HUES64 (cell line): ENCODE measurements at regions not wholly inside any gene's neighbourhood (a gene's known extent, or its start where the extent isn't known, plus 50 kb on each side); places are given as distances from the start of the nearest gene placed in this dataset.
A peak's percentile ranks its signal among the peaks of the same experiment; 100 is the strongest.
"Not testable (repeated sequence)": the region's sequence is repeated elsewhere in the genome, so short reads cannot be mapped to it uniquely, and the experiment has no call there.

Source experiments
- H3K27ac ChIP-seq: 2 replicates; pipeline ENCODE4 v1.7.0; 2013; ENCODE audit warnings: low read depth, low read length, inconsistent platforms
- H3K27me3 ChIP-seq: 2 replicates; pipeline ENCODE4 v1.6.1; 2013; ENCODE audit warnings: mild to moderate bottlenecking, low read length; ENCODE audit not compliant: insufficient read depth
- H3K36me3 ChIP-seq: 2 replicates; pipeline ENCODE4 v1.6.1; 2013; ENCODE audit warnings: mild to moderate bottlenecking, low read length; ENCODE audit not compliant: insufficient read depth
- H3K4me1 ChIP-seq: 2 replicates; pipeline ENCODE4 v1.6.1; 2013; ENCODE audit warnings: mild to moderate bottlenecking, low read length, moderate library complexity; ENCODE audit not compliant: insufficient read depth
- H3K4me3 ChIP-seq: 2 replicates; pipeline ENCODE4 v1.5.1; 2013; ENCODE audit warnings: mild to moderate bottlenecking, low read length, moderate library complexity
- H3K9ac ChIP-seq: 2 replicates; pipeline ENCODE4 v1.6.1; 2013; ENCODE audit warnings: mild to moderate bottlenecking, low read depth, low read length
- H3K9me3 ChIP-seq: 2 replicates; pipeline ENCODE4 v1.6.1; 2013; ENCODE audit warnings: low read depth, low read length; ENCODE audit not compliant: insufficient read depth
- WGBS: fragments of 150-250, 120-280 bp; methylation state at CpG from one replicate; pipeline ENCODE4 v1.1.7; 2013; ENCODE audit warnings: missing lambda C conversion rate; 5-methylcytosine and 5-hydroxymethylcytosine counted together

GRCh38 chr15:93359060-93359408 lies 270.0 kb upstream of the RGMA start:
- Histone ChIP-seq H3K27me3 (peaks cover 61% of the 10 kb centered on the region), H3K36me3 (no peaks in the 10 kb centered on the region), H3K9ac (no peak overlapping the region), H3K4me1 (peaks cover 38% of the 10 kb centered on the region), H3K4me3 (no peak overlapping the region), H3K27ac (no peak overlapping the region), H3K9me3 (no peaks in the 10 kb centered on the region)
- 100% methylated on average over 2 of the region's 6 CpGs for WGBS

- no peak overlapping the region for H3K27ac ChIP-seq
- H3K9me3 ChIP-seq = no peaks in the 10 kb centered on the region
- H3K27me3 ChIP-seq = peaks cover 57% of the 10 kb centered on the region
- peaks cover 38% of the 10 kb centered on the region for H3K4me1 ChIP-seq
- H3K4me3 ChIP-seq = no peak overlapping the region
- 75% methylated on average over 19 of the region's 19 CpGs for WGBS
- no peak overlapping the region for H3K9ac ChIP-seq
- no peaks in the 10 kb centered on the region for H3K36me3 ChIP-seq
These were observed 269.4 kb upstream of the RGMA start for GRCh38 chr15:93358166-93359059.

GRCh38 chr15:93348711-93349545 lies 259.9 kb upstream of the RGMA start:
- H3K36me3 ChIP-seq = no peaks in the 10 kb centered on the region
- peaks cover 10% of the 10 kb centered on the region; the same call in 1 of the 2 replicates for H3K4me1 ChIP-seq
- peak overlapping the region; percentile 14; the same call in 1 of the 2 replicates for H3K9ac ChIP-seq
- no peak overlapping the region for H3K4me3 ChIP-seq
- H3K27ac ChIP-seq = 0 out of 2 replicates have a peak overlapping the region, but pooled peaks have one; percentile 7
- H3K9me3 ChIP-seq = peaks cover 9% of the 10 kb centered on the region
- H3K27me3 ChIP-seq = no peaks in the 10 kb centered on the region
- 86% methylated on average over 7 of the region's 7 CpGs for WGBS

- Histone ChIP-seq H3K27ac (no peak overlapping the region), H3K9me3 (peaks cover 9% of the 10 kb centered on the region), H3K9ac (no peak overlapping the region), H3K4me1 (peaks cover 10% of the 10 kb centered on the region; the same call in 1 of the 2 replicates), H3K27me3 (no peaks in the 10 kb centered on the region), H3K4me3 (no peak overlapping the region), H3K36me3 (no peaks in the 10 kb centered on the region)
- 69% methylated on average over 1 of the region's 1 CpG for WGBS
These were observed 259.0 kb upstream of the RGMA start for GRCh38 chr15:93347986-93348385.

- Histone ChIP-seq H3K4me1 (peaks cover 10% of the 10 kb centered on the region; the same call in 1 of the 2 replicates), H3K27me3 (no peaks in the 10 kb centered on the region), H3K27ac (no peak overlapping the region), H3K9me3 (no peaks in the 10 kb centered on the region), H3K9ac (no peak overlapping the region), H3K36me3 (no peaks in the 10 kb centered on the region), H3K4me3 (no peak overlapping the region)
- 94% methylated on average over 5 of the region's 6 CpGs for WGBS
These were observed 257.0 kb upstream of the RGMA start for GRCh38 chr15:93345981-93346380.

- H3K9me3 ChIP-seq, H3K4me1 ChIP-seq, H3K4me3 ChIP-seq, H3K9ac ChIP-seq, H3K27ac ChIP-seq, H3K27me3 ChIP-seq, H3K36me3 ChIP-seq: not testable (repeated sequence)
- 76% methylated on average over 4 of the region's 5 CpGs for WGBS
These were observed 254.4 kb upstream of the RGMA start for GRCh38 chr15:93343402-93343801.

GRCh38 chr15:93341164-93341563 lies 252.2 kb upstream of the RGMA start:
- Histone ChIP-seq H3K27me3 (peaks cover 3% of the 10 kb centered on the region), H3K4me1 (no peaks in the 10 kb centered on the region), H3K9me3 (no peaks in the 10 kb centered on the region), H3K36me3 (no peaks in the 10 kb centered on the region), H3K9ac (no peak overlapping the region), H3K4me3 (no peak overlapping the region), H3K27ac (no peak overlapping the region)
- 97% methylated on average over 4 of the region's 4 CpGs for WGBS

- Histone ChIP-seq H3K4me3 (no peak overlapping the region), H3K36me3 (no peaks in the 10 kb centered on the region), H3K27ac (no peak overlapping the region), H3K9me3 (no peaks in the 10 kb centered on the region), H3K27me3 (peaks cover 10% of the 10 kb centered on the region), H3K4me1 (no peaks in the 10 kb centered on the region), H3K9ac (no peak overlapping the region)
- WGBS = 94% methylated on average over 2 of the region's 2 CpGs
These were observed 251.4 kb upstream of the RGMA start for GRCh38 chr15:93340406-93340805.

- 17% methylated on average over 6 of the region's 6 CpGs for WGBS
- no peaks in the 10 kb centered on the region for H3K36me3 ChIP-seq
- peaks cover 68% of the 10 kb centered on the region for H3K27me3 ChIP-seq
- peaks cover 31% of the 10 kb centered on the region for H3K4me1 ChIP-seq
- H3K9ac ChIP-seq = no peak overlapping the region
- H3K4me3 ChIP-seq = peak overlapping the region; percentile 5; the same call in 1 of the 2 replicates
- no peaks in the 10 kb centered on the region for H3K9me3 ChIP-seq
- no peak overlapping the region for H3K27ac ChIP-seq
These were observed 244.8 kb upstream of the RGMA start for GRCh38 chr15:93333796-93334195.

GRCh38 chr15:93333126-93333525 lies 244.1 kb upstream of the RGMA start:
- H3K4me3 ChIP-seq = peak overlapping the region; percentile 36
- 2% methylated on average over 5 of the region's 16 CpGs for WGBS
- not testable (repeated sequence) for H3K27ac ChIP-seq, H3K36me3 ChIP-seq, H3K9ac ChIP-seq, H3K9me3 ChIP-seq
- H3K27me3 ChIP-seq = peaks cover 72% of the 10 kb centered on the region
- peaks cover 34% of the 10 kb centered on the region for H3K4me1 ChIP-seq

- H3K4me3 ChIP-seq = peak overlapping the region; percentile 47
- H3K27ac ChIP-seq = peak overlapping the region; percentile 62; the same call in 1 of the 2 replicates
- WGBS = 0% methylated on average over 3 of the region's 4 CpGs
- H3K9ac ChIP-seq = no peak overlapping the region
- no peaks in the 10 kb centered on the region for H3K9me3 ChIP-seq
- no peaks in the 10 kb centered on the region for H3K36me3 ChIP-seq
- peaks cover 39% of the 10 kb centered on the region for H3K4me1 ChIP-seq
- peaks cover 76% of the 10 kb centered on the region for H3K27me3 ChIP-seq
These were observed 243.2 kb upstream of the RGMA start for GRCh38 chr15:93332168-93332553.
